Panc1 (cell line): ENCODE measurements at regions not wholly inside any gene's neighbourhood (a gene's known extent, or its start where the extent isn't known, plus 50 kb on each side); places are given as distances from the start of the nearest gene placed in this dataset.

ENCODE experiments used
- ATAC-seq: fragments of 200-7000 bp; cut with Tn5 transposase; 2 replicates; pipeline ENCODE4 v1.9.1; 2020; ENCODE audit warnings: mild to moderate bottlenecking, moderate library complexity
- BruUV-seq: library from RNA; stranded (reverse); fragments of 400-500 nt; replicated peaks from 2 replicates; lab custom pipeline; 2021; lab: Mats Ljungman, UMichigan
- CTCF ChIA-PET: fragments of 300-600 bp; sonication (Branson Sonifier 250); formaldehyde crosslinking; loops from one replicate; lab custom pipeline; 2022; ENCODE audit warnings: antibody characterized with exemption; lab: Charles Lee
- POLR2A ChIA-PET: fragments of 300-600 bp; sonication (Branson Sonifier 250); formaldehyde crosslinking; loops from one replicate; lab custom pipeline; 2022; ENCODE audit warnings: antibody characterized with exemption; lab: Charles Lee
- DNase-seq: peaks from one replicate; pipeline ENCODE4 v3.0.0-alpha.2; 2010; ENCODE audit warnings: low read depth, low spot score
- H3K27ac ChIP-seq: 2 replicates; pipeline ENCODE4 v1.5.1; 2011; ENCODE audit warnings: mild to moderate bottlenecking, low read length, inconsistent platforms
- H3K27me3 ChIP-seq: fragments of 200-500 bp; sonication (Bioruptor generic); 2 replicates; pipeline ENCODE4 v1.6.0; 2014; ENCODE audit warnings: low read length, inconsistent platforms; ENCODE audit not compliant: control insufficient read depth, insufficient read depth
- H3K36me3 ChIP-seq: fragments of 200-500 bp; sonication (Bioruptor generic); 2 replicates; pipeline ENCODE4 v1.5.1; 2014; ENCODE audit warnings: inconsistent platforms, mild to moderate bottlenecking, low read length, moderate library complexity; ENCODE audit not compliant: control insufficient read depth, insufficient read depth
- H3K4me1 ChIP-seq: 2 replicates; pipeline ENCODE4 v1.5.1; 2011; ENCODE audit warnings: inconsistent platforms, mild to moderate bottlenecking, low read length, moderate library complexity; ENCODE audit not compliant: control insufficient read depth, insufficient read depth
- H3K4me3 ChIP-seq, 2 experiments: 2 replicates each; pipeline ENCODE4 v1.5.1; 2011 to 2012; ENCODE audit warnings: low read depth in 2 of 2, low read length in 2 of 2, mild to moderate bottlenecking in 2 of 2, inconsistent platforms in 1 of 2, moderate library complexity in 1 of 2
- H3K9me3 ChIP-seq: fragments of 200-500 bp; sonication (Bioruptor generic); 2 replicates; pipeline ENCODE4 v1.5.1; 2014; ENCODE audit warnings: low read depth, mild to moderate bottlenecking, inconsistent platforms, low read length, moderate library complexity; ENCODE audit not compliant: control insufficient read depth, insufficient read depth
- CTCF ChIP-seq: fragments of 450-650 bp; IDR thresholded peaks from 2 replicates; pipeline ENCODE4 v1.5.1; 2017; ENCODE audit warnings: mild to moderate bottlenecking
- POLR2AphosphoS5 ChIP-seq: IDR thresholded peaks from 2 replicates; pipeline ENCODE4 v1.6.1; 2012; ENCODE audit warnings: mild to moderate bottlenecking, low read depth, low read length, moderate library complexity
- REST ChIP-seq, 2 experiments: IDR thresholded peaks; 2 replicates each; pipeline ENCODE4 v1.6.1; 2011 to 2012; ENCODE audit warnings: low read depth in 2 of 2, control low read depth in 1 of 2, low read length in 1 of 2, mild to moderate bottlenecking in 1 of 2, moderate library complexity in 1 of 2; ENCODE audit not compliant: insufficient read depth in 1 of 2
- SIN3A ChIP-seq: IDR thresholded peaks from 2 replicates; pipeline ENCODE4 v1.6.1; 2012; ENCODE audit warnings: low read depth, mild to moderate bottlenecking, low read length, moderate library complexity, borderline replicate concordance; ENCODE audit not compliant: insufficient read depth
- TCF7L2 ChIP-seq: IDR thresholded peaks from 2 replicates; pipeline ENCODE4 v1.6.1; 2011; ENCODE audit warnings: mild to moderate bottlenecking, low read depth, low read length, inconsistent platforms
- in situ Hi-C: cut with HindIII; loops from 2 replicates; pipeline ENCODE4 v1.10.0; 2016; ENCODE audit warnings: low sequenced_read_pairs, low pct_unique_long_range_greater_than_20kb
- intact Hi-C: fragments of 100-400 bp; cut with micrococcal nuclease; formaldehyde crosslinking; loops from one replicate; pipeline ENCODE4 v1.10.0; 2022; ENCODE audit not compliant: unreplicated experiment

- no peaks in the 10 kb centered on the region for H3K27me3 ChIP-seq
- no peaks in the 10 kb centered on the region for H3K9me3 ChIP-seq
- ATAC-seq (no peak), DNase-seq (no peak)
- BruUV-seq, result no TSS peak
- ChIA-PET POLR2A (no interaction called here), CTCF (no interaction called here)
- H3K36me3 ChIP-seq, result no peaks in the 10 kb centered on the region
- no peaks in the 10 kb centered on the region for H3K4me1 ChIP-seq
- no peak overlapping the region for H3K27ac ChIP-seq
- H3K4me3 ChIP-seq, result no peak overlapping the region
- intact Hi-C loops (no loop called here), in situ Hi-C loops (no loop called here)
- TF ChIP-seq TCF7L2, result no peak
- no peak for TF ChIP-seq CTCF
- TF ChIP-seq POLR2AphosphoS5, result no peak
- TF ChIP-seq SIN3A, result no peak
- TF ChIP-seq REST (IDR thresholded peaks at IDR 0.05; ENCODE audit: insufficient read depth in 1 of 2, low read depth in 2 of 2, low read length in 1 of 2), result no peak
Observed at GRCh38 chr7:124397134-124397533, 364.3 kb upstream of the TMEM229A start.

GRCh38 chr7:124390301-124390700, 357.4 kb upstream of the TMEM229A start:
- DNase-seq (no peak), ATAC-seq (no peak)
- Histone ChIP-seq H3K9me3 (no peaks in the 10 kb centered on the region), H3K4me1 (no peaks in the 10 kb centered on the region), H3K36me3 (no peaks in the 10 kb centered on the region), H3K4me3 (no peak overlapping the region), H3K27me3 (no peaks in the 10 kb centered on the region), H3K27ac (no peak overlapping the region)
- intact Hi-C loops, result no loop called here
- ChIA-PET CTCF (no interaction called here), POLR2A (no interaction called here)
- in situ Hi-C loops, result no loop called here
- no TSS peak for BruUV-seq
- TF ChIP-seq POLR2AphosphoS5 (no peak), REST (IDR thresholded peaks at IDR 0.05; ENCODE audit: insufficient read depth in 1 of 2, low read depth in 2 of 2, low read length in 1 of 2) (no peak), TCF7L2 (no peak), SIN3A (no peak), CTCF (no peak)
